WTC11 (cell line): ENCODE measurements at regions not wholly inside any gene's neighbourhood (a gene's known extent, or its start where the extent isn't known, plus 50 kb on each side); places are given as distances from the start of the nearest gene placed in this dataset.

Experiments
- ATAC-seq: fragments of 200-7000 bp; cut with Tn5 transposase; 2 replicates; pipeline ENCODE4 v1.10.0; 2021; ENCODE audit warnings: mild to moderate bottlenecking, moderate library complexity
- CTCF ChIA-PET: fragments of 300-600 bp; sonication (Branson Sonifier 250); formaldehyde crosslinking; loops from one replicate; lab custom pipeline; 2021; ENCODE audit warnings: antibody characterized with exemption; lab: Charles Lee
- POLR2A ChIA-PET: fragments of 350-600 bp; sonication (Branson Sonifier 250); formaldehyde crosslinking; loops from one replicate; lab custom pipeline; 2021; ENCODE audit warnings: antibody characterized with exemption; lab: Charles Lee
- DNase-seq: peaks from one replicate; pipeline ENCODE4 v3.0.0; 2021; ENCODE audit warnings: low spot score
- H3K27ac Mint-ChIP-seq: 2 replicates; pipeline ENCODE4 v1.8.0; 2021; ENCODE audit warnings: mixed read lengths
- H3K27me3 Mint-ChIP-seq: 2 replicates; pipeline ENCODE4 v1.8.0; 2021; ENCODE audit warnings: low read depth, mild to moderate bottlenecking, moderate library complexity, mixed read lengths
- H3K36me3 Mint-ChIP-seq: 2 replicates; pipeline ENCODE4 v1.8.0; 2021; ENCODE audit warnings: mixed read lengths
- H3K4me1 Mint-ChIP-seq: 2 replicates; pipeline ENCODE4 v1.8.0; 2022; ENCODE audit warnings: mixed read lengths
- H3K4me3 Mint-ChIP-seq: 2 replicates; pipeline ENCODE4 v1.8.0; 2021; ENCODE audit warnings: mild to moderate bottlenecking, moderate library complexity, mixed read lengths
- H3K9me3 Mint-ChIP-seq: 2 replicates; pipeline ENCODE4 v1.8.0; 2021; ENCODE audit warnings: mixed read lengths
- HMGA2 ChIP-seq: fragments of 250-450 bp; sonication (Bioruptor Pico); IDR thresholded peaks from 2 replicates; pipeline ENCODE4 v1.4.0; 2021; ENCODE audit warnings: mild to moderate bottlenecking, moderate library complexity
- JUN ChIP-seq: sonication (generic); formaldehyde crosslinking; IDR thresholded peaks from 2 replicates; pipeline ENCODE4 v1.8.0; 2023; ENCODE audit warnings: mild to moderate bottlenecking, missing genetic modification reagents
- MYBL2 ChIP-seq: sonication (generic); formaldehyde crosslinking; IDR thresholded peaks from 2 replicates; pipeline ENCODE4 v1.8.1; 2023; ENCODE audit warnings: mild to moderate bottlenecking, moderate library complexity, missing genetic modification reagents
- SMAD4 ChIP-seq: sonication (generic); formaldehyde crosslinking; IDR thresholded peaks from 2 replicates; pipeline ENCODE4 v1.8.0; 2022; ENCODE audit warnings: mild to moderate bottlenecking, missing genetic modification reagents
- TEAD4 ChIP-seq: sonication (generic); formaldehyde crosslinking; IDR thresholded peaks from 2 replicates; pipeline ENCODE4 v1.8.0; 2022; ENCODE audit warnings: mild to moderate bottlenecking, missing genetic modification reagents
- ZNF138 ChIP-seq: sonication (generic); formaldehyde crosslinking; conservative IDR thresholded peaks from 2 replicates; pipeline ENCODE4 v1.8.1; 2022; ENCODE audit warnings: mild to moderate bottlenecking, moderate library complexity, missing genetic modification reagents
- TF ChIP-seq, protein P1 (sequence below): fragments of 200-600 bp; IDR thresholded peaks from 2 replicates; pipeline ENCODE4 v1.8.0; 2022; ENCODE audit warnings: antibody characterized with exemption
- TF ChIP-seq, protein P2 (sequence below): fragments of 250-450 bp; sonication (Bioruptor Pico); IDR thresholded peaks from 2 replicates; pipeline ENCODE4 v1.9.0; 2021; ENCODE audit warnings: mild to moderate bottlenecking, borderline replicate concordance
- TF ChIP-seq, protein P3 (sequence below): fragments of 250-450 bp; sonication (Bioruptor Pico); IDR thresholded peaks from 2 replicates; pipeline ENCODE4 v1.9.0; 2021; ENCODE audit warnings: mild to moderate bottlenecking
- TF ChIP-seq, protein P4 (sequence below): sonication (generic); formaldehyde crosslinking; IDR thresholded peaks from 2 replicates; pipeline ENCODE4 v1.8.0; 2022; ENCODE audit warnings: mild to moderate bottlenecking, missing genetic modification reagents
- TF ChIP-seq, protein P5 (sequence below): sonication (generic); formaldehyde crosslinking; conservative IDR thresholded peaks from 2 replicates; pipeline ENCODE4 v1.8.1; 2023; ENCODE audit warnings: mild to moderate bottlenecking, low read depth, missing genetic modification reagents, moderate library complexity
- TF ChIP-seq, protein P6 (sequence below): sonication (generic); formaldehyde crosslinking; IDR thresholded peaks from 2 replicates; pipeline ENCODE4 v1.8.1; 2022; ENCODE audit warnings: mild to moderate bottlenecking, moderate library complexity, missing genetic modification reagents
- TF ChIP-seq, protein P7 (sequence below): fragments of 250-450 bp; sonication (Bioruptor Pico); IDR thresholded peaks from 2 replicates; pipeline ENCODE4 v2.1.2; 2022; ENCODE audit warnings: mild to moderate bottlenecking, moderate library complexity
- TF ChIP-seq, protein P8 (sequence below): sonication (generic); formaldehyde crosslinking; IDR thresholded peaks from 2 replicates; pipeline ENCODE4 v1.8.1; 2023; ENCODE audit warnings: mild to moderate bottlenecking, missing genetic modification reagents, moderate library complexity

DNA sequence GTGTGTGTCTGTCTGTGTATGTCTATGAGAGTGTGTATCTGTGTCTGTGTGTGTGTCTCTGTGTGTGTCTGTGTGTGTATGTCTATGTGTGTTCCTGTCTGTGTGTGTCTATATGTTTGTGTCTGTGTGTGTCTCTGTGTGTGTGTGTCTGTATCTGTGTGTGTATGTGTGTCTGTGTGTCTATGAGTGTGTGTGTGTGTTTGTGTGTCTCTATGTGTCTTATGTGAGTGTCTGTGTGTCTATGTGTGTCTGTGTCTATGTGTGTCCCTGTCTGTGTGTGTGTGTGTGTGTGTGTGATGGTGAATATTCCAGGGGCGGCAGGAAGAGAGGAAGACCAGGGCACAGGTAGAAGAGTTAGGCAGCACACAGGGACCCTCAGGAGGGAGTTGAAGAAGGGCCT is 173.2 kb downstream of the MYCN start (continued):
- TF ChIP-seq, protein P1, sequence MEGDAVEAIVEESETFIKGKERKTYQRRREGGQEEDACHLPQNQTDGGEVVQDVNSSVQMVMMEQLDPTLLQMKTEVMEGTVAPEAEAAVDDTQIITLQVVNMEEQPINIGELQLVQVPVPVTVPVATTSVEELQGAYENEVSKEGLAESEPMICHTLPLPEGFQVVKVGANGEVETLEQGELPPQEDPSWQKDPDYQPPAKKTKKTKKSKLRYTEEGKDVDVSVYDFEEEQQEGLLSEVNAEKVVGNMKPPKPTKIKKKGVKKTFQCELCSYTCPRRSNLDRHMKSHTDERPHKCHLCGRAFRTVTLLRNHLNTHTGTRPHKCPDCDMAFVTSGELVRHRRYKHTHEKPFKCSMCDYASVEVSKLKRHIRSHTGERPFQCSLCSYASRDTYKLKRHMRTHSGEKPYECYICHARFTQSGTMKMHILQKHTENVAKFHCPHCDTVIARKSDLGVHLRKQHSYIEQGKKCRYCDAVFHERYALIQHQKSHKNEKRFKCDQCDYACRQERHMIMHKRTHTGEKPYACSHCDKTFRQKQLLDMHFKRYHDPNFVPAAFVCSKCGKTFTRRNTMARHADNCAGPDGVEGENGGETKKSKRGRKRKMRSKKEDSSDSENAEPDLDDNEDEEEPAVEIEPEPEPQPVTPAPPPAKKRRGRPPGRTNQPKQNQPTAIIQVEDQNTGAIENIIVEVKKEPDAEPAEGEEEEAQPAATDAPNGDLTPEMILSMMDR, result no peak
- TF ChIP-seq, protein P2, sequence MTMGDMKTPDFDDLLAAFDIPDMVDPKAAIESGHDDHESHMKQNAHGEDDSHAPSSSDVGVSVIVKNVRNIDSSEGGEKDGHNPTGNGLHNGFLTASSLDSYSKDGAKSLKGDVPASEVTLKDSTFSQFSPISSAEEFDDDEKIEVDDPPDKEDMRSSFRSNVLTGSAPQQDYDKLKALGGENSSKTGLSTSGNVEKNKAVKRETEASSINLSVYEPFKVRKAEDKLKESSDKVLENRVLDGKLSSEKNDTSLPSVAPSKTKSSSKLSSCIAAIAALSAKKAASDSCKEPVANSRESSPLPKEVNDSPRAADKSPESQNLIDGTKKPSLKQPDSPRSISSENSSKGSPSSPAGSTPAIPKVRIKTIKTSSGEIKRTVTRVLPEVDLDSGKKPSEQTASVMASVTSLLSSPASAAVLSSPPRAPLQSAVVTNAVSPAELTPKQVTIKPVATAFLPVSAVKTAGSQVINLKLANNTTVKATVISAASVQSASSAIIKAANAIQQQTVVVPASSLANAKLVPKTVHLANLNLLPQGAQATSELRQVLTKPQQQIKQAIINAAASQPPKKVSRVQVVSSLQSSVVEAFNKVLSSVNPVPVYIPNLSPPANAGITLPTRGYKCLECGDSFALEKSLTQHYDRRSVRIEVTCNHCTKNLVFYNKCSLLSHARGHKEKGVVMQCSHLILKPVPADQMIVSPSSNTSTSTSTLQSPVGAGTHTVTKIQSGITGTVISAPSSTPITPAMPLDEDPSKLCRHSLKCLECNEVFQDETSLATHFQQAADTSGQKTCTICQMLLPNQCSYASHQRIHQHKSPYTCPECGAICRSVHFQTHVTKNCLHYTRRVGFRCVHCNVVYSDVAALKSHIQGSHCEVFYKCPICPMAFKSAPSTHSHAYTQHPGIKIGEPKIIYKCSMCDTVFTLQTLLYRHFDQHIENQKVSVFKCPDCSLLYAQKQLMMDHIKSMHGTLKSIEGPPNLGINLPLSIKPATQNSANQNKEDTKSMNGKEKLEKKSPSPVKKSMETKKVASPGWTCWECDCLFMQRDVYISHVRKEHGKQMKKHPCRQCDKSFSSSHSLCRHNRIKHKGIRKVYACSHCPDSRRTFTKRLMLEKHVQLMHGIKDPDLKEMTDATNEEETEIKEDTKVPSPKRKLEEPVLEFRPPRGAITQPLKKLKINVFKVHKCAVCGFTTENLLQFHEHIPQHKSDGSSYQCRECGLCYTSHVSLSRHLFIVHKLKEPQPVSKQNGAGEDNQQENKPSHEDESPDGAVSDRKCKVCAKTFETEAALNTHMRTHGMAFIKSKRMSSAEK, result no peak

DNA sequence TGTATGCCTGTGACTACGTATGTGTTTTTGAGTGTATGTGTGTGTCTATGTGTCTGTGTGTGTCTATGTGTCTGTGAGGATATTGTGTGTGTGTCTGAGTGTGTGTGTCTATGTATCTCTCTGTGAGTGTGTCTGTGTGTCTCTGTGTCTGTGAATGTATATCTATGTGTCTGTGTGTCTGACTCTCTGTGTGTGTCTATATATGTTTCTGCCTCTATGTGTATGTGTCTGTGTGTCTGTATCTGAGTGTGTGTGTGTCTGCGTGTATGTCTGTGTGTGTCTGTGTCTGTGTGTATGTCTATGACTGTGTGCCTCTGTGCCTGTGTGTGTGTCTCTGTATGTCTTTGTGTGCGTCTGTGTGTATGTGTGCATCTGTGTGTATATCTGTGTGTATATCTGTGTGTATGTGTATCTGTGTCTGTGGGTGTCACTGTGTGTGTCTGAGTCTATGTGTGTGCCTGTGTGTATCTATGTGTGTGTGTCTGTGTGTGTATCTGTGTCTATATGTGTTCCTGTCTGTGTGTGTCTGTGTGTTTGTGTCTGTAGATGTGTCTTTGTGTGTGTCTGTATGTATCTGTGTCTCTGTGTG is 172.7 kb downstream of the MYCN start:
- Mint-ChIP-seq H3K36me3 (no peaks in the 10 kb centered on the region), H3K27me3 (no peaks in the 10 kb centered on the region), H3K27ac (no peak overlapping the region), H3K9me3 (no peaks in the 10 kb centered on the region), H3K4me3 (no peak overlapping the region), H3K4me1 (peaks cover 33% of the 10 kb centered on the region)
- DNase-seq (no peak), ATAC-seq (no peak)
- CTCF ChIA-PET, result no interaction called here
- POLR2A ChIA-PET, result no interaction called here
- TF ChIP-seq HMGA2 (CRISPR knock-in tag) (no peak), ZNF138 (no peak), JUN (CRISPR knock-in tag) (no peak), MYBL2 (no peak), TEAD4 (CRISPR knock-in tag) (no peak), SMAD4 (no peak)
- TF ChIP-seq, protein P3, sequence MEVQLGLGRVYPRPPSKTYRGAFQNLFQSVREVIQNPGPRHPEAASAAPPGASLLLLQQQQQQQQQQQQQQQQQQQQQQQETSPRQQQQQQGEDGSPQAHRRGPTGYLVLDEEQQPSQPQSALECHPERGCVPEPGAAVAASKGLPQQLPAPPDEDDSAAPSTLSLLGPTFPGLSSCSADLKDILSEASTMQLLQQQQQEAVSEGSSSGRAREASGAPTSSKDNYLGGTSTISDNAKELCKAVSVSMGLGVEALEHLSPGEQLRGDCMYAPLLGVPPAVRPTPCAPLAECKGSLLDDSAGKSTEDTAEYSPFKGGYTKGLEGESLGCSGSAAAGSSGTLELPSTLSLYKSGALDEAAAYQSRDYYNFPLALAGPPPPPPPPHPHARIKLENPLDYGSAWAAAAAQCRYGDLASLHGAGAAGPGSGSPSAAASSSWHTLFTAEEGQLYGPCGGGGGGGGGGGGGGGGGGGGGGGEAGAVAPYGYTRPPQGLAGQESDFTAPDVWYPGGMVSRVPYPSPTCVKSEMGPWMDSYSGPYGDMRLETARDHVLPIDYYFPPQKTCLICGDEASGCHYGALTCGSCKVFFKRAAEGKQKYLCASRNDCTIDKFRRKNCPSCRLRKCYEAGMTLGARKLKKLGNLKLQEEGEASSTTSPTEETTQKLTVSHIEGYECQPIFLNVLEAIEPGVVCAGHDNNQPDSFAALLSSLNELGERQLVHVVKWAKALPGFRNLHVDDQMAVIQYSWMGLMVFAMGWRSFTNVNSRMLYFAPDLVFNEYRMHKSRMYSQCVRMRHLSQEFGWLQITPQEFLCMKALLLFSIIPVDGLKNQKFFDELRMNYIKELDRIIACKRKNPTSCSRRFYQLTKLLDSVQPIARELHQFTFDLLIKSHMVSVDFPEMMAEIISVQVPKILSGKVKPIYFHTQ (CRISPR knock-in tag), result no peak
- TF ChIP-seq, protein P4, sequence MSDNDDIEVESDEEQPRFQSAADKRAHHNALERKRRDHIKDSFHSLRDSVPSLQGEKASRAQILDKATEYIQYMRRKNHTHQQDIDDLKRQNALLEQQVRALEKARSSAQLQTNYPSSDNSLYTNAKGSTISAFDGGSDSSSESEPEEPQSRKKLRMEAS (CRISPR knock-in tag), result no peak
- TF ChIP-seq, protein P5, sequence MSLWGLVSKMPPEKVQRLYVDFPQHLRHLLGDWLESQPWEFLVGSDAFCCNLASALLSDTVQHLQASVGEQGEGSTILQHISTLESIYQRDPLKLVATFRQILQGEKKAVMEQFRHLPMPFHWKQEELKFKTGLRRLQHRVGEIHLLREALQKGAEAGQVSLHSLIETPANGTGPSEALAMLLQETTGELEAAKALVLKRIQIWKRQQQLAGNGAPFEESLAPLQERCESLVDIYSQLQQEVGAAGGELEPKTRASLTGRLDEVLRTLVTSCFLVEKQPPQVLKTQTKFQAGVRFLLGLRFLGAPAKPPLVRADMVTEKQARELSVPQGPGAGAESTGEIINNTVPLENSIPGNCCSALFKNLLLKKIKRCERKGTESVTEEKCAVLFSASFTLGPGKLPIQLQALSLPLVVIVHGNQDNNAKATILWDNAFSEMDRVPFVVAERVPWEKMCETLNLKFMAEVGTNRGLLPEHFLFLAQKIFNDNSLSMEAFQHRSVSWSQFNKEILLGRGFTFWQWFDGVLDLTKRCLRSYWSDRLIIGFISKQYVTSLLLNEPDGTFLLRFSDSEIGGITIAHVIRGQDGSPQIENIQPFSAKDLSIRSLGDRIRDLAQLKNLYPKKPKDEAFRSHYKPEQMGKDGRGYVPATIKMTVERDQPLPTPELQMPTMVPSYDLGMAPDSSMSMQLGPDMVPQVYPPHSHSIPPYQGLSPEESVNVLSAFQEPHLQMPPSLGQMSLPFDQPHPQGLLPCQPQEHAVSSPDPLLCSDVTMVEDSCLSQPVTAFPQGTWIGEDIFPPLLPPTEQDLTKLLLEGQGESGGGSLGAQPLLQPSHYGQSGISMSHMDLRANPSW, result no peak
- TF ChIP-seq, protein P6, sequence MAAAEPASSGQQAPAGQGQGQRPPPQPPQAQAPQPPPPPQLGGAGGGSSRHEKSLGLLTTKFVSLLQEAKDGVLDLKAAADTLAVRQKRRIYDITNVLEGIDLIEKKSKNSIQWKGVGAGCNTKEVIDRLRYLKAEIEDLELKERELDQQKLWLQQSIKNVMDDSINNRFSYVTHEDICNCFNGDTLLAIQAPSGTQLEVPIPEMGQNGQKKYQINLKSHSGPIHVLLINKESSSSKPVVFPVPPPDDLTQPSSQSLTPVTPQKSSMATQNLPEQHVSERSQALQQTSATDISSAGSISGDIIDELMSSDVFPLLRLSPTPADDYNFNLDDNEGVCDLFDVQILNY (CRISPR knock-in tag), result no peak
- TF ChIP-seq, protein P2, result no peak
- TF ChIP-seq, protein P7, sequence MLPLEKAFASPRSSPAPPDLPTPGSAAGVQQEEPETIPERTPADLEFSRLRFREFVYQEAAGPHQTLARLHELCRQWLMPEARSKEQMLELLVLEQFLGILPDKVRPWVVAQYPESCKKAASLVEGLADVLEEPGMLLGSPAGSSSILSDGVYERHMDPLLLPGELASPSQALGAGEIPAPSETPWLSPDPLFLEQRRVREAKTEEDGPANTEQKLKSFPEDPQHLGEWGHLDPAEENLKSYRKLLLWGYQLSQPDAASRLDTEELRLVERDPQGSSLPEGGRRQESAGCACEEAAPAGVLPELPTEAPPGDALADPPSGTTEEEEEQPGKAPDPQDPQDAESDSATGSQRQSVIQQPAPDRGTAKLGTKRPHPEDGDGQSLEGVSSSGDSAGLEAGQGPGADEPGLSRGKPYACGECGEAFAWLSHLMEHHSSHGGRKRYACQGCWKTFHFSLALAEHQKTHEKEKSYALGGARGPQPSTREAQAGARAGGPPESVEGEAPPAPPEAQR (CRISPR knock-in tag), result no peak
- TF ChIP-seq, protein P8, sequence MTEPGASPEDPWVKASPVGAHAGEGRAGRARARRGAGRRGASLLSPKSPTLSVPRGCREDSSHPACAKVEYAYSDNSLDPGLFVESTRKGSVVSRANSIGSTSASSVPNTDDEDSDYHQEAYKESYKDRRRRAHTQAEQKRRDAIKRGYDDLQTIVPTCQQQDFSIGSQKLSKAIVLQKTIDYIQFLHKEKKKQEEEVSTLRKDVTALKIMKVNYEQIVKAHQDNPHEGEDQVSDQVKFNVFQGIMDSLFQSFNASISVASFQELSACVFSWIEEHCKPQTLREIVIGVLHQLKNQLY, result no peak
